GM23248 (cell line): ENCODE measurements at regions not wholly inside any gene's neighbourhood (a gene's known extent, or its start where the extent isn't known, plus 50 kb on each side); places are given as distances from the start of the nearest gene placed in this dataset.

Experiments
- DNase-seq: peaks from one replicate; pipeline ENCODE4 v3.0.0-alpha.2; 2015
- H2AFZ ChIP-seq: fragments of 200-600 bp; sonication (generic); 2 replicates; pipeline ENCODE4 v1.6.1; 2016; ENCODE audit warnings: antibody characterized with exemption
- H3F3A ChIP-seq: fragments of 200-600 bp; sonication (generic); 2 replicates; pipeline ENCODE4 v1.6.1; 2016; ENCODE audit warnings: mild to moderate bottlenecking, antibody characterized with exemption, mixed run types; ENCODE audit not compliant: insufficient read depth
- H3K27ac ChIP-seq: fragments of 200-600 bp; sonication (generic); 2 replicates; pipeline ENCODE4 v1.5.1; 2016; ENCODE audit warnings: mild to moderate bottlenecking
- H3K27me3 ChIP-seq: fragments of 200-600 bp; sonication (generic); replicated peaks from 2 replicates; pipeline ENCODE4 v1.6.1; 2016; ENCODE audit warnings: mild to moderate bottlenecking; ENCODE audit not compliant: insufficient read depth
- H3K36me3 ChIP-seq: fragments of 200-600 bp; sonication (generic); 2 replicates; pipeline ENCODE4 v1.6.1; 2016; ENCODE audit warnings: low read depth, mild to moderate bottlenecking
- H3K4me1 ChIP-seq: fragments of 200-600 bp; sonication (generic); 2 replicates; pipeline ENCODE4 v1.6.1; 2016; ENCODE audit warnings: mild to moderate bottlenecking; ENCODE audit not compliant: insufficient read depth
- H3K4me2 ChIP-seq: fragments of 200-600 bp; sonication (generic); one replicate; pipeline ENCODE4 v1.6.1; 2016; ENCODE audit warnings: mild to moderate bottlenecking; ENCODE audit not compliant: unreplicated experiment
- H3K4me3 ChIP-seq: fragments of 200-600 bp; sonication (generic); 2 replicates; pipeline ENCODE4 v1.5.1; 2016; ENCODE audit warnings: mild to moderate bottlenecking
- H3K79me2 ChIP-seq: fragments of 200-600 bp; sonication (generic); 2 replicates; pipeline ENCODE4 v1.6.1; 2016; ENCODE audit warnings: mild to moderate bottlenecking; ENCODE audit not compliant: insufficient read depth
- H3K9ac ChIP-seq: fragments of 200-600 bp; sonication (generic); 2 replicates; pipeline ENCODE4 v1.6.1; 2016; ENCODE audit warnings: mild to moderate bottlenecking
- H3K9me2 ChIP-seq: fragments of 200-600 bp; sonication (generic); 2 replicates; pipeline ENCODE4 v1.6.1; 2016; ENCODE audit warnings: mixed run types, mild to moderate bottlenecking, moderate library complexity; ENCODE audit not compliant: insufficient read depth
- H3K9me3 ChIP-seq: fragments of 200-600 bp; sonication (generic); one replicate; pipeline ENCODE4 v1.6.1; 2017; ENCODE audit warnings: low read depth
- H4K20me1 ChIP-seq: fragments of 200-600 bp; sonication (generic); 2 replicates; pipeline ENCODE4 v1.6.0; 2016; ENCODE audit not compliant: insufficient read depth
- EZH2 ChIP-seq: fragments of 200-600 bp; sonication (generic); IDR thresholded peaks from 2 replicates; pipeline ENCODE4 v1.6.1; 2018; ENCODE audit warnings: antibody characterized with exemption, mild to moderate bottlenecking; ENCODE audit not compliant: insufficient read depth, poor library complexity, severe bottlenecking
- EZH2phosphoT487 ChIP-seq: fragments of 200-600 bp; sonication (generic); IDR thresholded peaks from 2 replicates; pipeline ENCODE4 v1.6.1; 2018; ENCODE audit warnings: antibody characterized with exemption, moderate library complexity, mild to moderate bottlenecking, low read depth; ENCODE audit not compliant: insufficient read depth
- WGBS, 2 experiments: methylation state at CpG; one replicate each; pipeline ENCODE4 v1.1.6; 2015 to 2017; ENCODE audit warnings: low lambda C conversion rate in 2 of 2, low coverage in 1 of 2; ENCODE audit errors: missing lambda C conversion rate in 2 of 2; 5-methylcytosine and 5-hydroxymethylcytosine counted together
- in situ Hi-C: fragments of 300-500 bp; cut with MboI; formaldehyde crosslinking; loops from 2 replicates; pipeline ENCODE4 v1.15.0; 2020

- Histone ChIP-seq H3K9ac (no peak overlapping the region), H3K4me2 (no peak overlapping the region), H3K27ac (no peak overlapping the region), H3F3A (no peaks in the 10 kb centered on the region), H3K79me2 (no peaks in the 10 kb centered on the region), H3K9me2 (no peaks in the 10 kb centered on the region), H3K36me3 (no peaks in the 10 kb centered on the region), H3K4me3 (no peak overlapping the region), H4K20me1 (no peaks in the 10 kb centered on the region), H2AFZ (no peak overlapping the region), H3K4me1 (0 out of 2 replicates have a peak, but pooled peaks cover 5% of the 10 kb centered on the region), H3K9me3 (no peaks in the 10 kb centered on the region), H3K27me3 (0 out of 2 replicates have a peak, but pooled peaks cover 4% of the 10 kb centered on the region)
- TF ChIP-seq EZH2phosphoT487 (no peak), EZH2 (no peak)
- in situ Hi-C loops, result loop anchor here (10.0 kb wide), 1 partner anchor 222 kb away; no protein-coding TSS in a partner anchor
- peak; percentile 20 for DNase-seq
Measured at GRCh38 chr6:137316626-137317025, 97.4 kb upstream of the IFNGR1 start.

GRCh38 chr6:137315081-137315480 lies 95.9 kb upstream of the IFNGR1 start:
- Histone ChIP-seq H3K27ac (no peak overlapping the region), H3K9me3 (no peaks in the 10 kb centered on the region), H2AFZ (no peak overlapping the region), H3K9me2 (no peaks in the 10 kb centered on the region), H3K27me3 (0 out of 2 replicates have a peak, but pooled peaks cover 4% of the 10 kb centered on the region), H3F3A (no peaks in the 10 kb centered on the region), H3K9ac (no peak overlapping the region), H3K79me2 (no peaks in the 10 kb centered on the region), H3K4me1 (0 out of 2 replicates have a peak, but pooled peaks cover 5% of the 10 kb centered on the region), H4K20me1 (no peaks in the 10 kb centered on the region), H3K36me3 (no peaks in the 10 kb centered on the region), H3K4me3 (no peak overlapping the region), H3K4me2 (no peak overlapping the region)
- in situ Hi-C loops, result loop anchor here (10.0 kb wide), 1 partner anchor 220 kb away; no protein-coding TSS in a partner anchor
- no peak for DNase-seq
- no peak for TF ChIP-seq EZH2
- TF ChIP-seq EZH2phosphoT487, result no peak
- 43 to 44% methylated on average over 5 of the region's 5 CpGs for WGBS, 2 experiments

DNA sequence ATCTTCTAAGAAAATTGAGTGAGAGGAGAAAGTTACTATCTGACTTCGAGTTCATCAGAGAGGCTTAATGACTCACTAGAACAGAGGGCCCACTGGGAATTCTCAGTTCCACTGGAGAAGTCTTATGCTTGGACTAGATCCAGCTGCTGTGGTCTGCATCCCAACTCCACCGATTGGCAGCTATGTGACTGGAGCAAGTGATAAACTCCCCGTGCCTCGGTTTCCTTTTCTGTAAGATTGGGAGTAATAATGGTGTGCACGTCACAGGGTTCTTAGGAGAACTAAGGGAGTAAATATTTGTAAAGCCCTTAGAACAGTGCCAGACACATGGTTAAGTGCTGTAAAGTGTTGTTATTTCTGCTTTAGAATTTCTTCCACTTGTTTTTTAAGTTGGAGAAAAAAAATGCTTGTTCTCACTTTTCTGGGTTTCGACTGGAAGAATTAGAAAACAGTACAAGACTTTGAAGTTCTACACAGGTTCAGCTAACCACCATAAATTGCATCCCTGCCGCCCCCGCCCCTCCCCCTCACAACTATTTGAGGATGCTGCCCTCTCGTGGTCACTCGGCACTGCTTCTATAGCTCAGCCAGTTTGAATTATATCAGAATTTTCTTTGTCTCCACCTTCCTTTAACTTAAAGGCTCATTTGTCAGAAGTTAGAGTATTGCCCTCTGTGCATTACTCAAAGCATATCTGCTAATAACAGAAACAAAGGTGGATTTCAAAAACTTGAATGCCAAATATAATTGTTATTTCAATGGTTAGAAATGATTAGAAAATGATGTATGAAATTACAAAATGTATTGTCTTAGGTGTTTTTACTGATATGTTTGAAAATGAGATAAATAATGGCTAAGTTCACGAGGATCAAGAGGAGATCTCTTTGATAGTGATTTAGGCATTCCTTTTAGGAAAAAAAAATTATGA lies 95.0 kb upstream of the IFNGR1 start:
- TF ChIP-seq EZH2phosphoT487 (no peak), EZH2 (no peak)
- H3K4me3 ChIP-seq, result peak overlapping the region; percentile 51
- H3K27me3 ChIP-seq, result 0 out of 2 replicates have a peak, but pooled peaks cover 4% of the 10 kb centered on the region
- no peaks in the 10 kb centered on the region for H3K79me2 ChIP-seq
- 0 out of 2 replicates have a peak, but pooled peaks cover 9% of the 10 kb centered on the region for H3K4me1 ChIP-seq
- no peaks in the 10 kb centered on the region for H3F3A ChIP-seq
- peak overlapping the region; percentile 79 for H3K4me2 ChIP-seq
- no peaks in the 10 kb centered on the region for H3K9me2 ChIP-seq
- H4K20me1 ChIP-seq, result no peaks in the 10 kb centered on the region
- WGBS, 2 experiments, result 0 to 2% methylated on average over 11 of the region's 11 CpGs
- in situ Hi-C loops, result loop anchor here (10.0 kb wide), 1 partner anchor 219 kb away; no protein-coding TSS in a partner anchor
- no peaks in the 10 kb centered on the region for H3K36me3 ChIP-seq
- 0 out of 2 replicates have a peak overlapping the region, but pooled peaks have one; percentile 3 for H2AFZ ChIP-seq
- no peak overlapping the region for H3K27ac ChIP-seq
- H3K9ac ChIP-seq, result no peak overlapping the region
- DNase-seq, result peak; percentile 83
- H3K9me3 ChIP-seq, result no peaks in the 10 kb centered on the region

- in situ Hi-C loops, result loop anchor here (10.0 kb wide), 1 partner anchor 218 kb away; no protein-coding TSS in a partner anchor
- TF ChIP-seq EZH2, result no peak
- TF ChIP-seq EZH2phosphoT487, result no peak
- DNase-seq, result no peak
- Histone ChIP-seq H3K27me3 (0 out of 2 replicates have a peak, but pooled peaks cover 4% of the 10 kb centered on the region), H3K4me1 (0 out of 2 replicates have a peak, but pooled peaks cover 9% of the 10 kb centered on the region), H3K79me2 (no peaks in the 10 kb centered on the region), H3K9ac (no peak overlapping the region), H3K27ac (no peak overlapping the region), H3K4me2 (no peak overlapping the region), H3F3A (no peaks in the 10 kb centered on the region), H2AFZ (no peak overlapping the region), H4K20me1 (no peaks in the 10 kb centered on the region), H3K36me3 (no peaks in the 10 kb centered on the region), H3K9me2 (no peaks in the 10 kb centered on the region), H3K9me3 (no peaks in the 10 kb centered on the region), H3K4me3 (no peak overlapping the region)
- WGBS, 2 experiments, result 46 to 63% methylated on average over 1 of the region's 1 CpG
Measured at GRCh38 chr6:137313211-137313610, 94.0 kb upstream of the IFNGR1 start.
